Germinal center (tissue), 1 donor: ENCODE measurements at regions not wholly inside any gene's neighbourhood (a gene's known extent, or its start where the extent isn't known, plus 50 kb on each side); places are given as distances from the start of the nearest gene placed in this dataset.
A peak's percentile ranks its signal among the peaks of the same experiment; 100 is the strongest.

Experiments used
- DNase-seq: peaks from one replicate; pipeline ENCODE4 v3.0.0; 2012; ENCODE audit warnings: mixed read lengths, low spot score

DNA sequence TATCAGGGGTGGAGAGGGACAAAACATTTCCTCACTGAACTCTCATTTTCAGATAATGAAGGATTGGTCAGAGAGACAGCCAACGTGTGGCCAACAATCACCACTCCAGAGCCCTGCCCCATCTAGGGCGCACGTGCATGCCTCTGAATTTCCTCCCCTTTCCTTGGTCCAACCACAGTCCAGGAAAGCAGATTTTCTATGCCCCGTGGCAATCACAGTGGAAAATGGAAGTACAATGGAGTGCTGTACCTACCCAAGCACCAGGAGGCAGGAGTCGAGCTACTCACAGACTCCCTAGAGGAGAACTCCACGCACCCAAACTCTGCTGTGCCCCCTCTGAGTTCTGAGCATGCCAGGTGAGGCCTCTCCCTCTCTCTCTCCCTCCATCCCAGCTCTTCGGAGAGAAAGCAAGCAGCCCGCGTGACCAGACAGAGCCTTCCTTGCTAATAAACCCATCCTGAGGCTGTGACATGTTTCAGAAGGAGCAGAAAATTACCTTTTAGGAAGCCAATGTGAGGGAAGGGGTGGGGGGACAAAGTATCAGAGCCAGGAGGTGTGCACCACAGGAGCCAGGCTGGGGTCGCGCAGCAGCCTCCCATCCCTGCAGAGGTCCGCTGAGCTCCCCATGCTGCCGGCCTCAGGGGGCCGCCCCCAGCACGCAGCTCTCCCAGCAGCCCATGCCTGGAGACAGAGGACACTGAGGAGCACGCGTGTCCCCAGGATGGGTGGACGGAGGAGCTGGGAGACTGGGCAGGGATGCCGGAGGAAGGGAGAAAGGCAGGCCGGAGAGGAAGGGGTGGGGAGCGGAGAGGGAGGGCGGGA is 73.4 kb downstream of the PITPNM2 start:
- DNase-seq, result no peak

DNA sequence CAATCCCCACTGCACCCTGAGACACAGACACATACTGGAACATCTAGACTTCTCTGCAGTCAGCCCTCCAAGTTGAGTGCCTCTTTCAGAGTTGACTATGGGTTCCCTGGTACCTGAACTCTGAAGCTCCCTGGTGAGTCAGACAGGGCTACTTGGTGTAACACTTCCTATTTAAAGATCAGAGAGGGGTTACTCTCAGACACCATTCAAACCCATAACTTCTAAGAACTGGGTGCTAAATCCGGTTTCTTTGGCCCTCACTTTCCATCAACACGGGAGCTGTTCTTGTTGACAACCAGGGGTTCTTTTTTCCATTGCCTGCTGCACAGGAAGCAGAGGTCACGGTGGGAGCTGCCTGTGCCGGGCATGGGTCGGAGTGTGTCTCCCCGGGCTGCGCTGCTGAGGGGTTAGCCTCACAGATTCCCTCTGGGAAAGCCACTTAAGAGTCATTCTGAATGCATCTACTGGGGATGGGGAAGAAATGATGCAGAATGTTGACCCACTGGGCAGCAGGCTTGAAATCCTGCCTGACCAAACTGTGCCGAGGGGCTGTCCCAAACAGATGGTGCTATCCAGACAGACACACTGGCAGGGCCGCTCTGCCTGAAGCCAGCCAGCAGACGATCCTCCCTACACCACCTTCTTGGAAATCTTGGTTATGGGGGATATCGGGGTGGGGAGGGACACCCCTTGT is 74.1 kb downstream of the PITPNM2 start:
- DNase-seq, result no peak

DNA sequence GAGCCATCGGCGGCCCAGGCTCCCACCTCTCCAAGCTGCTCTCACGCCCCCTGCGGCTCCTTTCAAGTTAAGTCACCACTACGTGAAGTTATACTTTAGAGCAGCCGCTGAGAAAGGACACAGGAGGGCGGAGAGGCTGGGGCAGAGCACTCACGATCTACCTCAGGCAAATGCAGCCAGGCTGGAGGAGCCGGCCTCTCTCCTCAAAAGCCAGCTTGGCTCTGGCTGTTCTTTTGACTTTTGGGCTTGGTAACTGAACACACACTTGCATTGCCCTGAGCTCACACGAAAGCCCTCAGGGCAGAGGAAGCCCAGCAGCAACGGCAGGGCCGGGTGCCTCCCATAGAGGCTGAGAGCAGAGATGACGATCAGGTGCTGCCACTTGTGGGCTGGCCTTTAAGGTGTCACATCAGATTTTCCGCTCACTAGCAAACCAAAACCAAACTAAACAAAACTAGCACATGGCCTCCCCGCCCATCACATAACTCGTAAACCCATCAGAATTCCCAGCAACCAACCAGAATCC is 75.2 kb downstream of the PITPNM2 start:
- no peak for DNase-seq

GRCh38 chr12:123075087-123075645 is 75.7 kb downstream of the PITPNM2 start:
- DNase-seq, result no peak

DNA sequence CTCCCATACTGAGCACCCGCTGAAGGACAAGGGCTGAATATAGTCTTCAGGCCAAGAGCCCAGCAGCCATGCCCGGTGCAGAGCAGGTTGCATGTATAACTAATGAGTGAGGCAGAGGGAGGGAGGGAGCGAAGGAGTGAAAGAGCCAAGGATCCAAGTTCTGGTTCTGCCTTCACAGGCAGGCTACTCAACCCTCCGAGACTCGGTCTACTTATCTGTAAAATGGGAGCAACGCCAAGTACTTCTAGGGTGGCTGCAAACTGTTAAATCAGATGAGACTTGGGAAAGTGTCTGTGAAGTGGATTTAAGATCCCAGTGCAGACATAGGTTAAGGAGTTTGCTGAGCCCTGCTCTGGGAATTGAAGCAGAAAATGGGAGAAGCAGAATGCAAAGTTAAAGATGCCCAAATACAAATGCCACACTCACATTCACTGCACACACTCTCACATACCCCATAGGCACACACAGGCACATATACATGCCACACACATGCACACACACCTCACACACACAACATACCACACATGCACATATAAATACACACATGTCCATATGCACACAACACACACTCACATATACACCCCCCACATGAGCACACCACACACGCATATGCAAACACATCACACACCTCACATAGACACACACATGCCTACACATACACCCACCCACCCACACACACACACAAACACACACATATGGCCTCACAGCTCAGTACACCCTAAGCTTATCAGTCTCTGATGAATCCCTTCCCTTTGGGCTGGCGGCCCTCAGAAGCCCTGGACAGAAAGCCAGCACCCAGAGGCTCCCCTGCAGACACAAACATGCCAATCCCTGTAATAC is 76.7 kb downstream of the PITPNM2 start:
- DNase-seq, result no peak

DNA sequence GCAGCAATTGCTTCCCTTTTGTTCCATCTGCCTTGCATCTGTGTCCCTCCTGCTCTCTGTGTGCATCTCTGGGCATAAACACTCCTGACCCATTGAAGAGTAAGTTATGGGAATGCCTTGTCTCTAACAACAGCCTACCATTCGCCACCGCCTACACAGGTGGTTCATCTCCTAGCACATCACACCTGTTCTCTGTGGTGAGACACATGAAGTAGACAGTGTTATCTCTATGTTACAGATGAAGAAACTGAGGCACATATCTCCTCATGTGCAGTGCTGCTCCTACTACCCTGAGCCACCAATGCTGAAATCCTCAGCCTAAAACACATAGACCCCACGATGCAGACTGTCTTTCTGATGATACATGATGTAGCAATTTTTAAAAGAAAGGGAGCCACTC is 77.6 kb downstream of the PITPNM2 start:
- DNase-seq, result no peak

DNA sequence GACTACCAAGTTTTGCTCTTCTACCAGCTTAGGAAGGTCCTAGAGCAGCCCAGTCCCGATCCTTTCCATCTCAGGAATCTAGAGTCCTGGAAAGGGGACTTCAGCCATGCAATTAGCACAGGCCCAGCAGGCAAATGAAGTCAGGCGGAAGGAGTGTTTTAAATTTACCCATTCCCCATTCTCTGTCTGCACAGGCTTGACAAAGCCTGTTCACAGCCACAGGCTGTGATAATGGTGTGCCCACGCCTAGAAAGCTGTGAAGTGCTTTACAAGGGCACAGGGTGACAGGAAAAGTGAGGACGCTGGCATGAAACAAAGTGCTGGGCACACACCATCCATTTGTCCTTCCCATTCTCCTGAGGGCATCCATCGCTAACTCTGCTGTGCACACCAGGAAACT is 79.0 kb downstream of the PITPNM2 start:
- DNase-seq, result no peak

DNA sequence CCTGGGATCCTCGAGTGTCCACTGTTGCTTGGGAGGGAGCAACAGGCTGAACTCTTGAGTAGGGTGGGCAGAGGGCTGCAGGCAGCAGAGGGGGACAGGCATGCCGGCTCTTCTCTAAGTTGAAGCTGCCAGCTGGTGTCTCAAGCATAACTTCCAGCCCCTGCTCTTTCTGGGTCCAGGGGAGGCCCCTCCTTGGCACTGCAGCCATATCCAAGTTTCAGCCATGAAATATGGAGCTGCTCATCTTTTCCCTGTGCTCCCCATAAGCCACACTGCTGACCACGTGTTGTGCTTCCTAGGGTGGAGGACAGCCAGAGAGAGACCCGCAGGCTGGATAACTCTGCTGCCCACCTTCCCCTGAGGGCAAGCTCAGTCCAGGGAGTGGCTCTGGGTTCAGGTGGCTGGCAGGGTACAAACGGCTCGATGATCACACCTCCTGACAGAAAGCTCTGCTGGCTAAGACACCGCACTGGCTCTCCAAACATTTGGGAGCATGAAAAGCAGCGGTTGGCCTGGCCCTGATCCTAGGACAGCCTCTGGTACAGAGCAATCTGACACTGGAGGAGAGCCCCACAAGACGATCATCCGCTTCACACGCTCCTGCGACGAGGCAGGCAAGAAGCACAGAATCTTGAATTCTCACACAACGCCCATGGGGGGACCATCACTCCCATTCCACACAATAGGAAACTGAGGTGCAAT is 79.6 kb downstream of the PITPNM2 start:
- DNase-seq, result no peak

DNA sequence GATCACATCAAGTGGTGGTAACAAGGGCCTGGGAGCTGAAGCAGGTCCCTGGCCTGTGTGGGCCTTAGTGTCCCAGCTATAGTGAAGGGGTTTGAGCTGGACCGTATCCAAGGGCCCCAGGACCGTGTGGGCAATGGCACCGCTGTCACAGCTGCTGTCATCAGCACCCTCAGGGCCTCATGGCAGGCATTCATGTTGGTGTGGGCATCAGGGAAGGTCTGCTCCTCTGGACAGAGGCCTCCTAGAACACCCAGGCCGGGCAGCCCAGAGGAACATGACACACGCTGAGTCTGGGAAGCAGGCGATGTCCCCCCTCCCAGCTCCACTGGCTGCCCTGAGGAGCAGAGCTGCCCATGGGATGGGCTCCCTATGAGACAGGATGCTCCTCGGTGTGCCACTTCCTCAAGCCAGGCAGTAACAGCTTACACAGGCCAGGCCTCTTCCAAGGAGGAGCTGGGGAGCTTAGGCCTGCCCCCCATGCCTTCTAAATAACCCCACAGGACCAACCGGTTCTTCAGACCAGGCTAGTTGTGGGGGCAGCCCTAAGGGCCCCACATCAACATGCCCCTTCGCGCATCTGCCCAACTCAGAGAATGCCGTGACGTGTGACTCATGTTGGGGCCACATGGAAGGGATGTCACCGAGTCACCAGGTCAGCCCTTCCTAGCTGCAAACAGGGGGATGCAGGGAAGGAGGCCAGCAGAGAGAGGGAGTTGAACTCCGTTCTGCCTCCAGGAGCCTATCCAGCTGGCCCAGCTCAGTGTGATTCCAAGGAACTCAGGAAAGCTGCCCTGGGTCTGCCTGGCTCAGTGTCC is 80.4 kb downstream of the PITPNM2 start:
- no peak for DNase-seq

- no peak for DNase-seq
Measured at GRCh38 chr12:123069436-123070266, 81.2 kb downstream of the PITPNM2 start.

- no peak for DNase-seq
Measured at GRCh38 chr12:123067654-123068053, 83.2 kb downstream of the PITPNM2 start.

DNA sequence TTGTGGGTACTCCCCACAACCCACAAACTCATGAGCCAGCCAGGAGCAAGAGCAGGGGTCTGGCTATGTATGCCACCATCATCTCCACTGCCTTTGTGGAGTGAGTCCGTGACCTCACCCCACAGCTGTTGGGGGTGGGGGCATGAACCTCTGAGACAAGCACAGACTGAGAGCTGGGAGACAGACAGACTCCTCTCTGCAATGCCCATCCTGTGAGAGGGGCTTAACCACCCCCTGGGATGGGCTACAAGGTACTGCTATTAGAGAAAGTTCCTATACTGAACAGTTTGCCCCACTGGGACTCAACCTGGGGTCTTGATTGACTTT is 84.5 kb downstream of the PITPNM2 start:
- DNase-seq, result no peak

DNA sequence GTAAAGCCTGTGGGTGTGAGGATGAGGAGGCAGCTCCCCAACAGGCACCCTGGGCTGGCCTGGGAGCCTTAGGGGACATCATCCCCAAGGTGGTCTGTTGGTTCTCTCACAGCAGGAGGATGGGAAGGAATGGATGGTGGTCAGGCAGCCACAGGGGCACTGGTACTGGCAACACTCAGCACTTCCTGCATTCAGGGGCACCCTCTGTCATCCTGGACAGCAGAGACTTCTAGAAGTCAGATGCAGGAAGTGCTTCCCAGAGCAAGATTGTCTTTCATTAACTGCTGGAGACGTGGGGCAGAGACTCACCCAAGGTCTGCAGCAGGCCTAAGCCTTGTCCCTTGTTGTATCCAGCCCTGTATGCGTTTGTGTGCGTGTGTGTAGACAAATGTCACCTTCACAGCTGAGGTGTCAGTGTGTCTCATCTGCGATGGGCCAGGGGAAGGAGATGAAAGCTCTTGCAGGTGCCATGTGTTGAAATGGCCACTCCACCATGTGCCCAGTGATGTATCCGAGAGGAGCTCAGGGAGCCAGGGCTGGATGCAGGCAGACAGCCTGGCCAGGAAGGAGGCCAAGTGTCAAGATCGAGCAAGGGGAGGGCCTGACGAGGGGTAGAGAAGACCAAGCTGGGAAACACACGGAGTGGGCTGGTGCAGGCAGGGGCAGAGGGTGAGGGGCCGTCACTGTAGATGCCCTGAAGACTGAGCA is 85.1 kb downstream of the PITPNM2 start:
- no peak for DNase-seq

DNA sequence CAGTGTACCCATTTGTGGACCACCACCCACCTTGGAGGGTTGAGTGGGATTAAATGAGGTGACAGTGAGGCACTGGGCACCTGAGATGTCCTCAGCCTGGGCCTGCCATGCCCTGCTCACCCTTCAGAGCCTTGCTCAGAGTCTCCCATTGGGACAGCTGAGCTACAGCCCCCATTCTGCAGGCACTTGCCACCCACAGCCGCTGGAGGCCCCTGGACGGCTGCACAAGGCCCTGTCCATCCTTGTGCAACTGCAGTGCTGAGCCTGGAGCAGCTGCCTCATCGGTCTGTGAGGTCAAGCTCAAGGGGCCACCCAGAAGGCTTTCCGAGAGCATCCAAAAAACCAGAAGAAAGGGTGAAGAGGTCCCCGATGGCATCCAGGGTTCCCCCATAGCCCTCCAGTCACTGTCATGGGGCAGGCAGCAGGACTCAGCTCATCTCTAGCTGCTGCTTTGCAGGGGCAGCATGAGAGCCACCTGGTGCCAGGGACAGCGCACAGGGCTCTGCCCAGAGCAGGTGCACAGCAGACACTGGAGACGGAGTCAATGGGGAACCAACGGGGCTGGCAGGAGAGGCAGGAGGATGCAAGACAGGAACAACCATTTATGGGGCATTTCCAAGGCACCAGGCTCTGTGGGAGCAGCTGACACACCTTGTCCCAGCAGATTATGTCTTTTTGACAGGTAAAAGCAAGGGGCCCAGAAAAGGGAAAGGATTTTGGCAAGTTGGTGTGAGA is 84.6 kb downstream of the ARL6IP4 start:
- DNase-seq, result no peak

DNA sequence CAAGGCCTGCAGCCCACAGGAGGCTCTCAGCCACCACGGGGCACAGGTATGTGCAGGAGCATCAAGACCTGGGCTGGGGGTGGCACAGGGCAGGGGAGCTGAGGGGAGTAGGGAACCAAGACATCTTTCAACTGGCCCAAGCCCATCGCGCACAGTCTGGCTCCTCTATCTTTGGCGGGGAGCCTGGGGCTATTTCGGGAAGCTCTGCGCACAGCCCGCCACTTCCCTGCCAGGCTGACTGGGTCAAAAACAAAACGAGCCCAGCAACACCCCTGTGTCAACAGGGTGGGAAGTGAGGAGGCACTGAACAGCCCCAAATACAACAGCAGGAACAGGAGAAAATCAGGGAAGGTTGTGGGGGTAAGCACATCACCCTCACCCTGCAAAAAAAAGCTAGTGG is 83.9 kb downstream of the ARL6IP4 start:
- DNase-seq, result no peak

GRCh38 chr12:123063535-123063934 is 83.1 kb downstream of the ARL6IP4 start:
- peak; percentile 30 for DNase-seq

- DNase-seq, result no peak
Measured at GRCh38 chr12:123062681-123063486, 82.4 kb downstream of the ARL6IP4 start.
